Ascending aorta (tissue), 2 donors: ENCODE measurements at regions not wholly inside any gene's neighbourhood (a gene's known extent, or its start where the extent isn't known, plus 50 kb on each side); places are given as distances from the start of the nearest gene placed in this dataset.

Source experiments
- DNase-seq, 2 donors: peaks; one replicate each; pipeline ENCODE4 v3.0.0-alpha.2; 2019; ENCODE audit warnings: low spot score in 2 of 2
- H3K27ac ChIP-seq, 2 donors: fragments of 200-600 bp; sonication (generic); one replicate each; pipeline ENCODE4 v1.5.1; 2016 to 2017; ENCODE audit warnings: mild to moderate bottlenecking in 1 of 2
- H3K27me3 ChIP-seq: fragments of 200-600 bp; sonication (generic); one replicate; pipeline ENCODE4 v1.5.1; 2017
- H3K36me3 ChIP-seq, 2 donors: fragments of 200-600 bp; sonication (generic); one replicate each; pipeline ENCODE4 v1.5.1; 2016
- H3K4me1 ChIP-seq, 2 donors: fragments of 200-600 bp; sonication (generic); one replicate each; pipeline ENCODE4 v1.5.1; 2016 to 2017; ENCODE audit warnings: mild to moderate bottlenecking in 1 of 2
- H3K4me3 ChIP-seq, 2 donors: fragments of 200-600 bp; sonication (generic); one replicate each; pipeline ENCODE4 v1.5.1; 2016 to 2017; ENCODE audit warnings: mild to moderate bottlenecking in 1 of 2
- H3K9me3 ChIP-seq, 2 donors: fragments of 200-600 bp; sonication (generic); one replicate each; pipeline ENCODE4 v1.5.1; 2016
- CTCF ChIP-seq, 3 experiments: fragments of 200-600 bp in 2 of 3; fragments of 450-650 bp in 1 of 3; sonication (generic) in 2 of 3; IDR thresholded peaks; one replicate each; pipeline ENCODE4 v1.5.1; 2016 to 2019; ENCODE audit warnings: antibody characterized with exemption in 3 of 3, mild to moderate bottlenecking in 1 of 3, moderate library complexity in 1 of 3
- intact Hi-C: fragments of 100-400 bp; cut with DNase I; formaldehyde crosslinking; loops from one replicate; pipeline ENCODE4 v1.15.1; 2023

GRCh38 chr13:62320129-62321108 is 904.8 kb upstream of the PCDH20 start:
- no peak overlapping the region for H3K27ac ChIP-seq
- TF ChIP-seq CTCF (IDR thresholded peaks at IDR 0.05): peak in 1 of 3 experiments; percentile 36
- no peak for DNase-seq
- intact Hi-C loops: no loop called here
- H3K9me3 ChIP-seq: no peaks in the 10 kb centered on the region
- H3K27me3 ChIP-seq: no peaks in the 10 kb centered on the region
- no peak overlapping the region for H3K4me3 ChIP-seq
- no peaks in the 10 kb centered on the region for H3K4me1 ChIP-seq
- no peaks in the 10 kb centered on the region for H3K36me3 ChIP-seq

GRCh38 chr13:62309904-62310303 is 894.3 kb upstream of the PCDH20 start:
- H3K9me3 ChIP-seq: no peaks in the 10 kb centered on the region
- intact Hi-C loops: no loop called here

GRCh38 chr13:62305756-62306155 is 890.1 kb upstream of the PCDH20 start:
- peak overlapping the region in 1 of 2 donors; percentile 33 for H3K4me3 ChIP-seq
- H3K27me3 ChIP-seq: no peaks in the 10 kb centered on the region

More at GRCh38 chr13:62309904-62310303, 894.3 kb upstream of the PCDH20 start:
- Histone ChIP-seq H3K4me1 (no peaks in the 10 kb centered on the region), H3K4me3 (no peak overlapping the region), H3K36me3 (no peaks in the 10 kb centered on the region), H3K27me3 (no peaks in the 10 kb centered on the region), H3K27ac (no peak overlapping the region)
- no peak for TF ChIP-seq CTCF (IDR thresholded peaks at IDR 0.05)
- no peak for DNase-seq

GRCh38 chr13:62302341-62302740 is 886.7 kb upstream of the PCDH20 start:
- DNase-seq: no peak
- Histone ChIP-seq H3K27me3 (no peaks in the 10 kb centered on the region), H3K27ac (no peak overlapping the region), H3K4me3 (no peak overlapping the region), H3K9me3 (no peaks in the 10 kb centered on the region), H3K4me1 (no peaks in the 10 kb centered on the region), H3K36me3 (no peaks in the 10 kb centered on the region)
- no peak for TF ChIP-seq CTCF (IDR thresholded peaks at IDR 0.05)
- intact Hi-C loops: no loop called here

More at GRCh38 chr13:62305756-62306155, 890.1 kb upstream of the PCDH20 start:
- intact Hi-C loops: no loop called here
- Histone ChIP-seq H3K9me3 (no peaks in the 10 kb centered on the region), H3K36me3 (no peaks in the 10 kb centered on the region), H3K27ac (no peak overlapping the region), H3K4me1 (no peaks in the 10 kb centered on the region)
- no peak for DNase-seq
- no peak for TF ChIP-seq CTCF (IDR thresholded peaks at IDR 0.05)

GRCh38 chr13:62299988-62300387 is 884.3 kb upstream of the PCDH20 start:
- Histone ChIP-seq H3K27me3 (no peaks in the 10 kb centered on the region), H3K4me3 (no peak overlapping the region), H3K36me3 (no peaks in the 10 kb centered on the region), H3K4me1 (no peaks in the 10 kb centered on the region), H3K9me3 (no peaks in the 10 kb centered on the region), H3K27ac (no peak overlapping the region)
- no peak for DNase-seq
- intact Hi-C loops: no loop called here
- no peak for TF ChIP-seq CTCF (IDR thresholded peaks at IDR 0.05)
